GM12874 (cell line): ENCODE measurements at regions not wholly inside any gene's neighbourhood (a gene's known extent, or its start where the extent isn't known, plus 50 kb on each side); places are given as distances from the start of the nearest gene placed in this dataset.

Source experiments
- TF ChIP-seq, protein P1 (sequence below): IDR thresholded peaks from 2 replicates; pipeline ENCODE4 v1.5.1; 2011; ENCODE audit warnings: low read depth, mild to moderate bottlenecking, control low read depth, low read length, moderate library complexity; ENCODE audit not compliant: insufficient read depth

DNA sequence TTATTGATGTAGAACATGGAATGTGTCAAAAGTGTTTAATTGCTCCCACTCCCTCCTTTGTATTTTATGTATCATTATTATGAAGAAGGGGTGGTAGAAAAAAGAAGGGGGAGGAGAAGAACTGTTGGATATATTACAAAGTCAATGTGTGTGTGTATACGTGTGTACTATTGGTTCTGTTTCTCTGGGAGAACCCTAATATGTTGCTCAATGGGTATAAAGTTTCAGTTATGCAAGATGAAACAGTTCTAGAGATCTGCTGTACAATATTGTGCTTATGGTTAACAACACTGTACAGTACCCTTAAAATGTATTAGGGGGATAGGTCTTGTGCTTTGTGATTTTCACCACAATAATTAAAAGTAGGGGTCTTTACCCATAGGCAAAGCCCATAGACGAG is 58.1 kb upstream of the ZC3H15 start:
- TF ChIP-seq, protein P1, sequence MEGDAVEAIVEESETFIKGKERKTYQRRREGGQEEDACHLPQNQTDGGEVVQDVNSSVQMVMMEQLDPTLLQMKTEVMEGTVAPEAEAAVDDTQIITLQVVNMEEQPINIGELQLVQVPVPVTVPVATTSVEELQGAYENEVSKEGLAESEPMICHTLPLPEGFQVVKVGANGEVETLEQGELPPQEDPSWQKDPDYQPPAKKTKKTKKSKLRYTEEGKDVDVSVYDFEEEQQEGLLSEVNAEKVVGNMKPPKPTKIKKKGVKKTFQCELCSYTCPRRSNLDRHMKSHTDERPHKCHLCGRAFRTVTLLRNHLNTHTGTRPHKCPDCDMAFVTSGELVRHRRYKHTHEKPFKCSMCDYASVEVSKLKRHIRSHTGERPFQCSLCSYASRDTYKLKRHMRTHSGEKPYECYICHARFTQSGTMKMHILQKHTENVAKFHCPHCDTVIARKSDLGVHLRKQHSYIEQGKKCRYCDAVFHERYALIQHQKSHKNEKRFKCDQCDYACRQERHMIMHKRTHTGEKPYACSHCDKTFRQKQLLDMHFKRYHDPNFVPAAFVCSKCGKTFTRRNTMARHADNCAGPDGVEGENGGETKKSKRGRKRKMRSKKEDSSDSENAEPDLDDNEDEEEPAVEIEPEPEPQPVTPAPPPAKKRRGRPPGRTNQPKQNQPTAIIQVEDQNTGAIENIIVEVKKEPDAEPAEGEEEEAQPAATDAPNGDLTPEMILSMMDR, result no peak

DNA sequence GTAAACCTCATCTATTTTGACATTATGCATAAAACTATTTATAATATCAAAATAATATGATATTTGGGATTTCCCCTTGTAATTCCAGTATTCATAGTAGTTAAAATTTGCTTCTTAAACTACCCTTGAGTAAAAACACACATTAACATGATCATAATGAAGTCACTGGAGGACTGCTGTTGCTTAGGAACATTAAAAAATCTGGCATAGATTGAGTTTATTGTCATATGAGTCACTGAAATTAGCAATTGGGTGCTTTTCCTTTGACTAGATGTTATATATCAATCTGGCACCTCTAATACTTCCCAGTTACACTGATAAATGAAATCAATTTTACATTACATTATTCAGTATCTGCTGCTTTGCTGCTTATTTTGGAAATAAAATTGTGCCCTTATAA is 57.0 kb upstream of the ZC3H15 start:
- TF ChIP-seq, protein P1, result no peak

DNA sequence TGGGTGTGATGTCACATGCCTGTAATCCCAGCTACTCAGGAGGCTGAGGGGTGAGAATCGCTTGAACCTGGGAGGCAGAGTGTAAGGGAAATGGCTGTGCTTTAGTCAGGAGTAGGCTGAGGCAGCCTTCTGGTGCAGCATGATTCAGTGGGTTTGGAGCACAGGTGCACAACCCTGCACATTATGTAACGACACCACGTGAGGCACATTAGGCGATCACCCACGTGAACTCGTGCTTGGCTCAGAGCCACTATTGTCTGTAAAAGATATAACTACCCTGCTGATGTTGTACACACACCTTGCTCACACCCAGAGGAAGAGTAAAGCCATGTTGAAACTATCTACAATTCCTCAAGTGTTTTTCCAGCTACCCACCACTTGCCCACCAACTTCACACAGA is 54.8 kb upstream of the ZC3H15 start:
- TF ChIP-seq, protein P1, result no peak

DNA sequence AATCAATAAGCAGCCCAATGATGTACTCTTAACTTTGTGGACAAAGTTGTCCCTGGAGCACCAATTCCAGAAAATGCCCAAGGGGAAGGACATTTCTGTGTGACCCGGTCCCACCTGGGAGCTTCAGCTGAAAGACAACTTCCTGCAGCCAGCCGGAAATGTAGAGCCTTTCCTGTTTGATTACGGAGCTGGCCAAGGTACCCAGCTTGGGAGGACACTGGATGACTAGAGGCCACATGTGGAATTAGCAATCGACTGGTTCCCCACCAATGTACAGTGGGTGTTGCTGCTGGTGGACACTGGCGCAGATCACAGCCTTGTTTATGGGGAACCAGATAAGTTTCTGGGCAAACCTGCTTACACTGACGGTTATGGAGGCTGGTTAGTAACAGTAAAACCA is 53.0 kb upstream of the ZC3H15 start:
- TF ChIP-seq, protein P1, result no peak

DNA sequence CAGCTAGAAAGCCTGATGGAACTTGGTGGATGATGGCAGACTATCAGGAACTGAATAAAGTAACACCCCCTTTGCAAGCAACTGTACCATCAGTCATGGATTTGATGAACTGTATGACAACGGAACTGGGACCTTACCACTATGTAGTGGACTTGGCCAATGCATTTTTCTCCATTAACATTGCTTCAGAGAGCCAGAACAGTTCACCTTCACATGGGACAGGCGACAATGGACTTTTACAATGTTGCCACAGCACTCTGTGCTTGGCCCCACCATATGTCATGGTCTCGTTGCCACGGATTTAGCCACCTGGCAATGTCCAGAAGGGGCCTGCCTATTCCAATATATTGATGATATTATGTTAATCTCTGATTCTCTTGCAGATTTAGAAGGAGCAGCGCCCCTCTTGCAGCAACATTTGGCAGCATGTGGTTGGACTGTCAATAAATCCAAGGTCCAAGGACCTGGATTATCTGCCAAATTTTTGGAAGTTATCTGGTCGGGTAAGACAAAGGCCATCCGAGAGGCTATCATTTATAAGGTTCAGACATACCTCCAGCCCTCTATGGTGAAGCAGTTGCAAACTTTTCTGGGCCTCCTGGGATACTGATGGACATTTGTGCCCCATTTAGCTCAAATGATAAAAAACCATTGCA is 52.2 kb upstream of the ZC3H15 start:
- TF ChIP-seq, protein P1, result no peak
